HCT116 (cell line): ENCODE measurements at regions not wholly inside any gene's neighbourhood (a gene's known extent, or its start where the extent isn't known, plus 50 kb on each side); places are given as distances from the start of the nearest gene placed in this dataset.

Experiments used
- ATAC-seq: fragments of 200-7000 bp; cut with Tn5 transposase; 2 replicates; pipeline ENCODE4 v1.9.1; 2020; ENCODE audit warnings: mild to moderate bottlenecking, moderate library complexity
- BruUV-seq: library from RNA; stranded (reverse); fragments of 400-500 nt; replicated peaks from 2 replicates; lab custom pipeline; 2021; lab: Mats Ljungman, UMichigan
- CTCF ChIA-PET: fragments of 300-600 bp; sonication (Branson Sonifier 250); formaldehyde crosslinking; loops from one replicate; lab custom pipeline; 2021; ENCODE audit warnings: antibody characterized with exemption; lab: Charles Lee
- POLR2A ChIA-PET: fragments of 300-600, 350-600 bp; sonication (Branson Sonifier 250); formaldehyde crosslinking; loops from one replicate; lab custom pipeline; 2021; ENCODE audit warnings: antibody characterized with exemption; lab: Charles Lee
- RAD21 ChIA-PET, 2 experiments: fragments of 300-600 bp; sonication (Branson Sonifier 250); formaldehyde crosslinking; loops; one replicate each; lab custom pipeline; 2023; ENCODE audit warnings: low total read pairs in 2 of 2; ENCODE audit not compliant: uncharacterized antibody in 2 of 2, unreplicated experiment in 2 of 2, low non-redundant PET in 1 of 2; lab: Charles Lee
- DNase-seq: peaks from one replicate; pipeline ENCODE4 v3.0.0-alpha.2; 2010; ENCODE audit warnings: low read depth, low spot score
- H2AFZ ChIP-seq: fragments of 200-600 bp; shearing (Covaris generic), sonication (generic); 2 replicates; pipeline ENCODE4 v1.6.1; 2017; ENCODE audit warnings: low read depth, mixed run types, mixed read lengths, antibody characterized with exemption, low read length; ENCODE audit not compliant: poor library complexity, severe bottlenecking
- H3K27ac ChIP-seq: 2 replicates; pipeline ENCODE4 v1.5.1; 2012; ENCODE audit warnings: low read depth, low read length
- H3K27me3 ChIP-seq: fragments of 200-600 bp; sonication (generic); 2 replicates; pipeline ENCODE4 v1.6.1; 2016; ENCODE audit warnings: mixed run types, low read length, mixed read lengths; ENCODE audit not compliant: insufficient read depth
- H3K36me3 ChIP-seq, 2 experiments: fragments of 200-500 bp in 1 of 2; fragments of 200-600 bp in 1 of 2; sonication (Bioruptor generic) in 1 of 2; sonication (generic) in 1 of 2; 2 replicates each; pipeline versions ENCODE4 v1.5.1 to v1.6.1; 2014 to 2016; ENCODE audit warnings: low read length in 2 of 2, inconsistent platforms in 1 of 2, mixed read lengths in 1 of 2, mixed run types in 1 of 2; ENCODE audit not compliant: insufficient read depth in 2 of 2, control insufficient read depth in 1 of 2
- H3K4me1 ChIP-seq, 2 experiments: fragments of 200-600 bp in 1 of 2; sonication (generic) in 1 of 2; 2 replicates each; pipeline versions ENCODE4 v1.5.1 to v1.6.1; 2012 to 2017; ENCODE audit warnings: low read length in 2 of 2, inconsistent platforms in 1 of 2, mild to moderate bottlenecking in 1 of 2, mixed read lengths in 1 of 2, mixed run types in 1 of 2, moderate library complexity in 1 of 2; ENCODE audit not compliant: insufficient read depth in 2 of 2, control insufficient read depth in 1 of 2
- H3K4me2 ChIP-seq: fragments of 200-600 bp; sonication (generic); 2 replicates; pipeline ENCODE4 v1.6.1; 2017; ENCODE audit warnings: mixed run types, low read length, mixed read lengths
- H3K4me3 ChIP-seq, 2 experiments: fragments of 200-600 bp in 1 of 2; sonication (generic) in 1 of 2; replicated peaks in 1 of 2; 2 replicates each; pipeline ENCODE4 v1.5.1; 2011 to 2016; ENCODE audit warnings: low read length in 2 of 2, control low read depth in 1 of 2, low read depth in 1 of 2, mild to moderate bottlenecking in 1 of 2, mixed read lengths in 1 of 2, mixed run types in 1 of 2
- H3K79me2 ChIP-seq: fragments of 200-600 bp; sonication (generic); 2 replicates; pipeline ENCODE4 v1.6.1; 2017; ENCODE audit warnings: mild to moderate bottlenecking, mixed run types, low read length, moderate library complexity, mixed read lengths; ENCODE audit not compliant: insufficient read depth
- H3K9ac ChIP-seq: fragments of 200-600 bp; sonication (generic); 2 replicates; pipeline ENCODE4 v1.6.1; 2016; ENCODE audit warnings: low read length, mixed read lengths
- H3K9me2 ChIP-seq: fragments of 200-600 bp; sonication (generic), shearing (Covaris generic); 2 replicates; pipeline ENCODE4 v1.6.1; 2017; ENCODE audit warnings: mixed run types, mild to moderate bottlenecking, moderate library complexity; ENCODE audit not compliant: insufficient read depth
- H3K9me3 ChIP-seq, 2 experiments: fragments of 200-500 bp in 1 of 2; fragments of 200-600 bp in 1 of 2; sonication (Bioruptor generic) in 1 of 2; sonication (generic) in 1 of 2; 2 replicates each; pipeline ENCODE4 v1.6.1; 2014 to 2017; ENCODE audit warnings: low read length in 2 of 2, mixed read lengths in 2 of 2, inconsistent platforms in 1 of 2, low read depth in 1 of 2, mild to moderate bottlenecking in 1 of 2, mixed run types in 1 of 2, moderate library complexity in 1 of 2; ENCODE audit not compliant: control insufficient read depth in 1 of 2, insufficient read depth in 1 of 2
- H4K20me1 ChIP-seq: fragments of 200-600 bp; sonication (generic), shearing (Covaris generic); 2 replicates; pipeline ENCODE4 v1.6.1; 2017; ENCODE audit warnings: mixed run types, mild to moderate bottlenecking, moderate library complexity; ENCODE audit not compliant: insufficient read depth
- EZH2 ChIP-seq: fragments of 200-600 bp; sonication (generic); IDR thresholded peaks from 2 replicates; pipeline ENCODE4 v1.6.1; 2017; ENCODE audit warnings: antibody characterized with exemption, mixed run types
- EZH2phosphoT487 ChIP-seq: fragments of 200-600 bp; IDR thresholded peaks from 2 replicates; pipeline ENCODE4 v1.6.1; 2018; ENCODE audit warnings: antibody characterized with exemption, borderline replicate concordance
- MAX ChIP-seq: IDR thresholded peaks from 2 replicates; pipeline ENCODE4 v1.6.1; 2012
- POLR2A ChIP-seq: IDR thresholded peaks from 2 replicates; pipeline ENCODE4 v1.7.0; 2011; ENCODE audit warnings: borderline replicate concordance; ENCODE audit not compliant: insufficient read depth, insufficient read length; ENCODE audit errors: extremely low read depth
- RAD21 ChIP-seq: IDR thresholded peaks from 2 replicates; pipeline ENCODE4 v1.6.1; 2012; ENCODE audit warnings: low read depth, mild to moderate bottlenecking
- SIN3A ChIP-seq: IDR thresholded peaks from 2 replicates; pipeline ENCODE4 v1.6.1; 2012; ENCODE audit warnings: low read depth
- SP1 ChIP-seq: IDR thresholded peaks from 2 replicates; pipeline ENCODE4 v1.6.1; 2012; ENCODE audit warnings: low read depth
- SRF ChIP-seq: IDR thresholded peaks from 2 replicates; pipeline ENCODE4 v1.6.1; 2012; ENCODE audit warnings: low read depth
- ZFX ChIP-seq: fragments of 450-650 bp; IDR thresholded peaks from 2 replicates; pipeline ENCODE4 v1.6.1; 2017
- ZNF274 ChIP-seq: fragments of 200-500 bp; sonication (Bioruptor generic); IDR thresholded peaks from 2 replicates; pipeline ENCODE4 v1.6.1; 2014; ENCODE audit warnings: mild to moderate bottlenecking, low read depth, low read length, inconsistent platforms
- intact Hi-C: fragments of 100-400 bp; cut with micrococcal nuclease; formaldehyde crosslinking; loops from 2 replicates; pipeline ENCODE4 v1.10.0; 2022

- RAD21 ChIA-PET: no interaction called here
- H3K9ac ChIP-seq: no peak overlapping the region
- CTCF ChIA-PET: no interaction called here
- no peak overlapping the region for H3K27ac ChIP-seq
- intact Hi-C loops: no loop called here
- no peaks in the 10 kb centered on the region for H3K36me3 ChIP-seq
- H3K79me2 ChIP-seq: no peaks in the 10 kb centered on the region
- BruUV-seq: no TSS peak
- H3K4me1 ChIP-seq: no peaks in the 10 kb centered on the region
- H3K27me3 ChIP-seq: no peaks in the 10 kb centered on the region
- no peaks in the 10 kb centered on the region for H3K9me2 ChIP-seq
- TF ChIP-seq ZFX (no peak), EZH2phosphoT487 (no peak), SP1 (no peak), POLR2A (no peak)
- ATAC-seq (no peak), DNase-seq (no peak)
- POLR2A ChIA-PET: no interaction called here
- H4K20me1 ChIP-seq: no peaks in the 10 kb centered on the region
- no peak overlapping the region for H3K4me2 ChIP-seq
- H3K9me3 ChIP-seq: peaks cover 14 to 15% of the 10 kb centered on the region in 2 experiments; a peak in 2 of 4 replicates
- no peak overlapping the region for H2AFZ ChIP-seq
- no peak overlapping the region for H3K4me3 ChIP-seq
Measured at GRCh38 chr12:127791217-127791616, 475.8 kb upstream of the TMEM132C start.

- TF ChIP-seq EZH2 (no peak), MAX (no peak), POLR2A (no peak), SRF (no peak), SIN3A (no peak), RAD21 (no peak), ZNF274 (no peak)
- Histone ChIP-seq H3K9ac (no peak overlapping the region), H3K4me1 (no peaks in the 10 kb centered on the region), H4K20me1 (no peaks in the 10 kb centered on the region), H3K27ac (no peak overlapping the region), H3K4me2 (no peak overlapping the region), H3K27me3 (no peaks in the 10 kb centered on the region), H3K9me2 (no peaks in the 10 kb centered on the region), H3K79me2 (no peaks in the 10 kb centered on the region), H3K9me3 (peaks cover 19 to 24% of the 10 kb centered on the region in 2 experiments; a peak in 2 of 4 replicates), H3K36me3 (no peaks in the 10 kb centered on the region), H2AFZ (no peak overlapping the region), H3K4me3 (no peak overlapping the region)
- RAD21 ChIA-PET: no interaction called here
- BruUV-seq: no TSS peak
- ATAC-seq (no peak), DNase-seq (no peak)
- intact Hi-C loops: no loop called here
- POLR2A ChIA-PET: no interaction called here
- CTCF ChIA-PET: no interaction called here
Measured at GRCh38 chr12:127797918-127798317, 469.1 kb upstream of the TMEM132C start.
